ENCODE measurements at regions not wholly inside any gene's neighbourhood (a gene's known extent, or its start where the extent isn't known, plus 50 kb on each side); places are given as distances from the start of the nearest gene placed in this dataset.

DNA sequence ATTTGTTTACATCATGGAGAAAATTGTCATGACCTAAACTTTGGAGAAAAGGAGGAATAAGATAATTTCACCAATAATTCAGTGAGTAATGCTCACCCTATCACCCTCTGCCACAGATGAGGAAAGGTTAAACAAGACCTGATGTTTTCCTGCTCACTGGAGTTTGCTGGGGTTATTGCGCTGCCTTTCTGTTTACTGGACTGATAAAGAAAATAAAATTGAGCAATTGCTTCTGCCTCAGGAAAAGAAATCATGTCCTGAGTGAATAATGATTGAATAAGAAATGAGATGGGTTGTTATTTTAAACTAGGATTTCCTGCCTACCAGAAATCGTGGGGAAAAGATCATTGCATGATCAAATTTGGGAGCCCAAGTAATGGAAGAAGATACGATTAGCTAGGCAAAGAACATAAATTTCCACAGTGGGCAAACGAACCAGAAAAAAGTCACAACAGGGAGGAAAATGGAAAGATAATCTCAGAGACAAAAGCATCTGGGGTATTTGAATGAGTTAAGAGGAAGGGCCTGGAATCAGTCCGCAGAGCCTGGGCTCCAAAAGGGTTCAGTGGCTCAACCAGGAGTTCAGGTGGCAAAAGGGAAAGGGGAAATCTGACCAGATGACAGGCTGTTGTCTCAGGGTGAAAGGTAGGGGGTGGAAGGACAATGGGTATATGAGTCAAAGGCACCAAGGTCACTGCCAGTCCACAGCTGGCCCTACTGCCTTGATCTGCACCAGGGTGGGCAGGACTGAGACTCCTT, 146.8 kb downstream of the FAM43A start:
- TF ChIP-seq TAF1 (IDR thresholded peaks at IDR 0.05; ENCODE audit: low read depth) = no peak
- no peak for TF ChIP-seq EGR1 (IDR thresholded peaks at IDR 0.05)
- TF ChIP-seq, protein P1, sequence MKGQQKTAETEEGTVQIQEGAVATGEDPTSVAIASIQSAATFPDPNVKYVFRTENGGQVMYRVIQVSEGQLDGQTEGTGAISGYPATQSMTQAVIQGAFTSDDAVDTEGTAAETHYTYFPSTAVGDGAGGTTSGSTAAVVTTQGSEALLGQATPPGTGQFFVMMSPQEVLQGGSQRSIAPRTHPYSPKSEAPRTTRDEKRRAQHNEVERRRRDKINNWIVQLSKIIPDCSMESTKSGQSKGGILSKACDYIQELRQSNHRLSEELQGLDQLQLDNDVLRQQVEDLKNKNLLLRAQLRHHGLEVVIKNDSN (IDR thresholded peaks at IDR 0.05) = no peak
- no peak for TF ChIP-seq MAX (IDR thresholded peaks at IDR 0.05)
- no peak for TF ChIP-seq TCF12 (IDR thresholded peaks at IDR 0.05; ENCODE audit: low read depth)
- no peak for TF ChIP-seq EP300 (IDR thresholded peaks at IDR 0.05; ENCODE audit: borderline replicate concordance)
- TF ChIP-seq, protein P2, sequence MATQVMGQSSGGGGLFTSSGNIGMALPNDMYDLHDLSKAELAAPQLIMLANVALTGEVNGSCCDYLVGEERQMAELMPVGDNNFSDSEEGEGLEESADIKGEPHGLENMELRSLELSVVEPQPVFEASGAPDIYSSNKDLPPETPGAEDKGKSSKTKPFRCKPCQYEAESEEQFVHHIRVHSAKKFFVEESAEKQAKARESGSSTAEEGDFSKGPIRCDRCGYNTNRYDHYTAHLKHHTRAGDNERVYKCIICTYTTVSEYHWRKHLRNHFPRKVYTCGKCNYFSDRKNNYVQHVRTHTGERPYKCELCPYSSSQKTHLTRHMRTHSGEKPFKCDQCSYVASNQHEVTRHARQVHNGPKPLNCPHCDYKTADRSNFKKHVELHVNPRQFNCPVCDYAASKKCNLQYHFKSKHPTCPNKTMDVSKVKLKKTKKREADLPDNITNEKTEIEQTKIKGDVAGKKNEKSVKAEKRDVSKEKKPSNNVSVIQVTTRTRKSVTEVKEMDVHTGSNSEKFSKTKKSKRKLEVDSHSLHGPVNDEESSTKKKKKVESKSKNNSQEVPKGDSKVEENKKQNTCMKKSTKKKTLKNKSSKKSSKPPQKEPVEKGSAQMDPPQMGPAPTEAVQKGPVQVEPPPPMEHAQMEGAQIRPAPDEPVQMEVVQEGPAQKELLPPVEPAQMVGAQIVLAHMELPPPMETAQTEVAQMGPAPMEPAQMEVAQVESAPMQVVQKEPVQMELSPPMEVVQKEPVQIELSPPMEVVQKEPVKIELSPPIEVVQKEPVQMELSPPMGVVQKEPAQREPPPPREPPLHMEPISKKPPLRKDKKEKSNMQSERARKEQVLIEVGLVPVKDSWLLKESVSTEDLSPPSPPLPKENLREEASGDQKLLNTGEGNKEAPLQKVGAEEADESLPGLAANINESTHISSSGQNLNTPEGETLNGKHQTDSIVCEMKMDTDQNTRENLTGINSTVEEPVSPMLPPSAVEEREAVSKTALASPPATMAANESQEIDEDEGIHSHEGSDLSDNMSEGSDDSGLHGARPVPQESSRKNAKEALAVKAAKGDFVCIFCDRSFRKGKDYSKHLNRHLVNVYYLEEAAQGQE (IDR thresholded peaks at IDR 0.05; ENCODE audit: low read depth) = no peak
- TF ChIP-seq FOXM1 (IDR thresholded peaks at IDR 0.05; ENCODE audit: borderline replicate concordance, low read depth) = no peak
- no peak for TF ChIP-seq RAD21 (IDR thresholded peaks at IDR 0.05; ENCODE audit: low read depth)
- TF ChIP-seq CEBPB (IDR thresholded peaks at IDR 0.05) = no peak
- TF ChIP-seq NFIC (IDR thresholded peaks at IDR 0.05) = no peak
- no peak for TF ChIP-seq ZBTB7A (IDR thresholded peaks at IDR 0.05; ENCODE audit: low read depth)
- TF ChIP-seq TEAD4 (IDR thresholded peaks at IDR 0.05) = no peak
- TF ChIP-seq YY1 (IDR thresholded peaks at IDR 0.05; ENCODE audit: low read depth) = no peak
- no peak for TF ChIP-seq CREB1 (IDR thresholded peaks at IDR 0.05; ENCODE audit: low read depth)

GRCh38 chr3:194833114-194833910, 147.6 kb downstream of the FAM43A start:
- TF ChIP-seq FOXM1 (IDR thresholded peaks at IDR 0.05; ENCODE audit: borderline replicate concordance, low read depth) = no peak
- TF ChIP-seq, protein P1 (IDR thresholded peaks at IDR 0.05) = no peak
- TF ChIP-seq TEAD4 (IDR thresholded peaks at IDR 0.05) = no peak
- TF ChIP-seq NFIC (IDR thresholded peaks at IDR 0.05) = no peak
- no peak for TF ChIP-seq MAX (IDR thresholded peaks at IDR 0.05)
- no peak for TF ChIP-seq TCF12 (IDR thresholded peaks at IDR 0.05; ENCODE audit: low read depth)
- no peak for TF ChIP-seq CREB1 (IDR thresholded peaks at IDR 0.05; ENCODE audit: low read depth)
- no peak for TF ChIP-seq EGR1 (IDR thresholded peaks at IDR 0.05)
- no peak for TF ChIP-seq TAF1 (IDR thresholded peaks at IDR 0.05; ENCODE audit: low read depth)
- no peak for TF ChIP-seq YY1 (IDR thresholded peaks at IDR 0.05; ENCODE audit: low read depth)
- TF ChIP-seq RAD21 (IDR thresholded peaks at IDR 0.05; ENCODE audit: low read depth) = no peak
- no peak for TF ChIP-seq ZBTB7A (IDR thresholded peaks at IDR 0.05; ENCODE audit: low read depth)
- no peak for TF ChIP-seq CEBPB (IDR thresholded peaks at IDR 0.05)
- TF ChIP-seq EP300 (IDR thresholded peaks at IDR 0.05; ENCODE audit: borderline replicate concordance) = no peak
- TF ChIP-seq, protein P2 (IDR thresholded peaks at IDR 0.05; ENCODE audit: low read depth) = no peak

- TF ChIP-seq, protein P2 (IDR thresholded peaks at IDR 0.05; ENCODE audit: low read depth) = no peak
- TF ChIP-seq, protein P1 (IDR thresholded peaks at IDR 0.05) = no peak
- TF ChIP-seq TEAD4 (IDR thresholded peaks at IDR 0.05) = no peak
- no peak for TF ChIP-seq RAD21 (IDR thresholded peaks at IDR 0.05; ENCODE audit: low read depth)
- no peak for TF ChIP-seq ZBTB7A (IDR thresholded peaks at IDR 0.05; ENCODE audit: low read depth)
- no peak for TF ChIP-seq EGR1 (IDR thresholded peaks at IDR 0.05)
- no peak for TF ChIP-seq TAF1 (IDR thresholded peaks at IDR 0.05; ENCODE audit: low read depth)
- TF ChIP-seq YY1 (IDR thresholded peaks at IDR 0.05; ENCODE audit: low read depth) = no peak
- no peak for TF ChIP-seq CREB1 (IDR thresholded peaks at IDR 0.05; ENCODE audit: low read depth)
- no peak for TF ChIP-seq TCF12 (IDR thresholded peaks at IDR 0.05; ENCODE audit: low read depth)
- TF ChIP-seq NFIC (IDR thresholded peaks at IDR 0.05) = no peak
- no peak for TF ChIP-seq CEBPB (IDR thresholded peaks at IDR 0.05)
- no peak for TF ChIP-seq FOXM1 (IDR thresholded peaks at IDR 0.05; ENCODE audit: borderline replicate concordance, low read depth)
- TF ChIP-seq EP300 (IDR thresholded peaks at IDR 0.05; ENCODE audit: borderline replicate concordance) = no peak
- TF ChIP-seq MAX (IDR thresholded peaks at IDR 0.05) = no peak
Measured at GRCh38 chr3:194836661-194837060, 151.0 kb downstream of the FAM43A start.
